DND-41 (cell line): ENCODE measurements at regions not wholly inside any gene's neighbourhood (a gene's known extent, or its start where the extent isn't known, plus 50 kb on each side); places are given as distances from the start of the nearest gene placed in this dataset.

Experiments
- CTCF ChIP-seq: IDR thresholded peaks from 2 replicates; pipeline ENCODE4 v1.5.1; 2012; ENCODE audit warnings: borderline replicate concordance, low read length, moderate library complexity, mild to moderate bottlenecking; ENCODE audit not compliant: poor library complexity, severe bottlenecking; ENCODE audit errors: extremely low read depth
- EZH2 ChIP-seq: IDR thresholded peaks from 3 replicates; pipeline ENCODE4 v1.6.1; 2012; ENCODE audit warnings: borderline replicate concordance, low read depth, mild to moderate bottlenecking, moderate library complexity, low read length, inconsistent platforms; ENCODE audit not compliant: severe bottlenecking

GRCh38 chr13:88800505-88800904 lies 1129.3 kb downstream of the SLITRK5 start:
- TF ChIP-seq CTCF (no peak), EZH2 (no peak)
